HCT116 (cell line): ENCODE measurements at regions not wholly inside any gene's neighbourhood (a gene's known extent, or its start where the extent isn't known, plus 50 kb on each side); places are given as distances from the start of the nearest gene placed in this dataset.

ENCODE experiments used
- ATAC-seq: fragments of 200-7000 bp; cut with Tn5 transposase; 2 replicates; pipeline ENCODE4 v1.9.1; 2020; ENCODE audit warnings: mild to moderate bottlenecking, moderate library complexity
- BruUV-seq: library from RNA; stranded (reverse); fragments of 400-500 nt; replicated peaks from 2 replicates; lab custom pipeline; 2021; lab: Mats Ljungman, UMichigan
- CTCF ChIA-PET: fragments of 300-600 bp; sonication (Branson Sonifier 250); formaldehyde crosslinking; loops from one replicate; lab custom pipeline; 2021; ENCODE audit warnings: antibody characterized with exemption; lab: Charles Lee
- POLR2A ChIA-PET: fragments of 300-600, 350-600 bp; sonication (Branson Sonifier 250); formaldehyde crosslinking; loops from one replicate; lab custom pipeline; 2021; ENCODE audit warnings: antibody characterized with exemption; lab: Charles Lee
- RAD21 ChIA-PET, 2 experiments: fragments of 300-600 bp; sonication (Branson Sonifier 250); formaldehyde crosslinking; loops; one replicate each; lab custom pipeline; 2023; ENCODE audit warnings: low total read pairs in 2 of 2; ENCODE audit not compliant: uncharacterized antibody in 2 of 2, unreplicated experiment in 2 of 2, low non-redundant PET in 1 of 2; lab: Charles Lee
- DNase-seq: peaks from one replicate; pipeline ENCODE4 v3.0.0-alpha.2; 2010; ENCODE audit warnings: low read depth, low spot score
- H2AFZ ChIP-seq: fragments of 200-600 bp; shearing (Covaris generic), sonication (generic); 2 replicates; pipeline ENCODE4 v1.6.1; 2017; ENCODE audit warnings: low read depth, mixed run types, mixed read lengths, antibody characterized with exemption, low read length; ENCODE audit not compliant: poor library complexity, severe bottlenecking
- H3K27ac ChIP-seq: 2 replicates; pipeline ENCODE4 v1.5.1; 2012; ENCODE audit warnings: low read depth, low read length
- H3K27me3 ChIP-seq: fragments of 200-600 bp; sonication (generic); 2 replicates; pipeline ENCODE4 v1.6.1; 2016; ENCODE audit warnings: mixed run types, low read length, mixed read lengths; ENCODE audit not compliant: insufficient read depth
- H3K36me3 ChIP-seq, 2 experiments: fragments of 200-500 bp in 1 of 2; fragments of 200-600 bp in 1 of 2; sonication (Bioruptor generic) in 1 of 2; sonication (generic) in 1 of 2; 2 replicates each; pipeline versions ENCODE4 v1.5.1 to v1.6.1; 2014 to 2016; ENCODE audit warnings: low read length in 2 of 2, inconsistent platforms in 1 of 2, mixed read lengths in 1 of 2, mixed run types in 1 of 2; ENCODE audit not compliant: insufficient read depth in 2 of 2, control insufficient read depth in 1 of 2
- H3K4me1 ChIP-seq, 2 experiments: fragments of 200-600 bp in 1 of 2; sonication (generic) in 1 of 2; 2 replicates each; pipeline versions ENCODE4 v1.5.1 to v1.6.1; 2012 to 2017; ENCODE audit warnings: low read length in 2 of 2, inconsistent platforms in 1 of 2, mild to moderate bottlenecking in 1 of 2, mixed read lengths in 1 of 2, mixed run types in 1 of 2, moderate library complexity in 1 of 2; ENCODE audit not compliant: insufficient read depth in 2 of 2, control insufficient read depth in 1 of 2
- H3K4me2 ChIP-seq: fragments of 200-600 bp; sonication (generic); 2 replicates; pipeline ENCODE4 v1.6.1; 2017; ENCODE audit warnings: mixed run types, low read length, mixed read lengths
- H3K4me3 ChIP-seq, 2 experiments: fragments of 200-600 bp in 1 of 2; sonication (generic) in 1 of 2; replicated peaks in 1 of 2; 2 replicates each; pipeline ENCODE4 v1.5.1; 2011 to 2016; ENCODE audit warnings: low read length in 2 of 2, control low read depth in 1 of 2, low read depth in 1 of 2, mild to moderate bottlenecking in 1 of 2, mixed read lengths in 1 of 2, mixed run types in 1 of 2
- H3K79me2 ChIP-seq: fragments of 200-600 bp; sonication (generic); 2 replicates; pipeline ENCODE4 v1.6.1; 2017; ENCODE audit warnings: mild to moderate bottlenecking, mixed run types, low read length, moderate library complexity, mixed read lengths; ENCODE audit not compliant: insufficient read depth
- H3K9ac ChIP-seq: fragments of 200-600 bp; sonication (generic); 2 replicates; pipeline ENCODE4 v1.6.1; 2016; ENCODE audit warnings: low read length, mixed read lengths
- H3K9me2 ChIP-seq: fragments of 200-600 bp; sonication (generic), shearing (Covaris generic); 2 replicates; pipeline ENCODE4 v1.6.1; 2017; ENCODE audit warnings: mixed run types, mild to moderate bottlenecking, moderate library complexity; ENCODE audit not compliant: insufficient read depth
- H3K9me3 ChIP-seq, 2 experiments: fragments of 200-500 bp in 1 of 2; fragments of 200-600 bp in 1 of 2; sonication (Bioruptor generic) in 1 of 2; sonication (generic) in 1 of 2; 2 replicates each; pipeline ENCODE4 v1.6.1; 2014 to 2017; ENCODE audit warnings: low read length in 2 of 2, mixed read lengths in 2 of 2, inconsistent platforms in 1 of 2, low read depth in 1 of 2, mild to moderate bottlenecking in 1 of 2, mixed run types in 1 of 2, moderate library complexity in 1 of 2; ENCODE audit not compliant: control insufficient read depth in 1 of 2, insufficient read depth in 1 of 2
- H4K20me1 ChIP-seq: fragments of 200-600 bp; sonication (generic), shearing (Covaris generic); 2 replicates; pipeline ENCODE4 v1.6.1; 2017; ENCODE audit warnings: mixed run types, mild to moderate bottlenecking, moderate library complexity; ENCODE audit not compliant: insufficient read depth
- CBX3 ChIP-seq: IDR thresholded peaks from 2 replicates; pipeline ENCODE4 v1.6.1; 2012; ENCODE audit warnings: low read depth
- CEBPB ChIP-seq: IDR thresholded peaks from 2 replicates; pipeline ENCODE4 v1.6.1; 2012; ENCODE audit warnings: low read depth
- EGR1 ChIP-seq: IDR thresholded peaks from 2 replicates; pipeline ENCODE4 v1.6.1; 2012; ENCODE audit warnings: low read depth
- EZH2phosphoT487 ChIP-seq: fragments of 200-600 bp; IDR thresholded peaks from 2 replicates; pipeline ENCODE4 v1.6.1; 2018; ENCODE audit warnings: antibody characterized with exemption, borderline replicate concordance
- JUND ChIP-seq: IDR thresholded peaks from 2 replicates; pipeline ENCODE4 v1.6.1; 2012
- POLR2AphosphoS5 ChIP-seq: IDR thresholded peaks from 2 replicates; pipeline ENCODE4 v1.6.1; 2011; ENCODE audit warnings: mild to moderate bottlenecking, low read depth, low read length, moderate library complexity
- RAD21 ChIP-seq: IDR thresholded peaks from 2 replicates; pipeline ENCODE4 v1.6.1; 2012; ENCODE audit warnings: low read depth, mild to moderate bottlenecking
- SP1 ChIP-seq: IDR thresholded peaks from 2 replicates; pipeline ENCODE4 v1.6.1; 2012; ENCODE audit warnings: low read depth
- YY1 ChIP-seq: IDR thresholded peaks from 2 replicates; pipeline ENCODE4 v1.6.1; 2011; ENCODE audit warnings: low read length, low read depth, moderate library complexity, mild to moderate bottlenecking; ENCODE audit not compliant: insufficient replicate concordance; ENCODE audit errors: extremely low read depth
- ZFX ChIP-seq: fragments of 450-650 bp; IDR thresholded peaks from 2 replicates; pipeline ENCODE4 v1.6.1; 2017
- ZNF274 ChIP-seq: fragments of 200-500 bp; sonication (Bioruptor generic); IDR thresholded peaks from 2 replicates; pipeline ENCODE4 v1.6.1; 2014; ENCODE audit warnings: mild to moderate bottlenecking, low read depth, low read length, inconsistent platforms
- intact Hi-C: fragments of 100-400 bp; cut with micrococcal nuclease; formaldehyde crosslinking; loops from 2 replicates; pipeline ENCODE4 v1.10.0; 2022
- TF ChIP-seq, protein P1 (sequence below): IDR thresholded peaks from 2 replicates; pipeline ENCODE4 v1.6.1; 2012
- TF ChIP-seq, protein P2 (sequence below): IDR thresholded peaks from 2 replicates; pipeline ENCODE4 v1.6.1; 2011; ENCODE audit warnings: mild to moderate bottlenecking, low read length, moderate library complexity; ENCODE audit not compliant: insufficient replicate concordance; ENCODE audit errors: extremely low read depth
- TF ChIP-seq, protein P3 (sequence below): IDR thresholded peaks from 2 replicates; pipeline ENCODE4 v1.6.1; 2012
- TF ChIP-seq, protein P4 (sequence below): IDR thresholded peaks from 2 replicates; pipeline ENCODE4 v1.6.1; 2012; ENCODE audit warnings: low read depth

DNA sequence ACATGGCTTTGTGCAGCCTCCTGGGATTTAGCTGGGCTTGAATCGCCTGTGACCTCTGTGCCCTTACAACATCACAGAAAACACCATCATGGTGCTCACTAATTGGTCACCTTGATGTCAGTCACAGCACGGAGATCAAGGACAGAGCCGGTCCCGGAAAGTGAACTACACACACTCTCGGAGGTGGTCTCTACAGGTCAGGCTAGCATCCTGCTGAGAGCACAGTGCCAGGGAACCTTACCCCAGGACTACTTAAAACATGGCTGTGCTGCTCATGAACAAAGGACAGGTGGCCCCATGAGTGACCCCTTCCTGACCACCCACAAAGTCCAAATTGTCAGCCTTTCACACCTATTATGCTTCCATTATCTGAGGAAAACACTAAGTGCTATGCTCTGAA, 1782.1 kb upstream of the CELF4 start:
- H3K9me3 ChIP-seq, result peaks cover 0 to 4% of the 10 kb centered on the region in 2 experiments; a peak in 1 of 4 replicates
- H3K4me3 ChIP-seq, result no peak overlapping the region
- H3K9me2 ChIP-seq, result no peaks in the 10 kb centered on the region
- ChIA-PET POLR2A (no interaction called here), CTCF (no interaction called here), RAD21 (no interaction called here)
- no peak for ATAC-seq
- H3K4me1 ChIP-seq, result no peaks in the 10 kb centered on the region
- TF ChIP-seq JUND (no peak), SP1 (no peak), EGR1 (no peak), POLR2AphosphoS5 (no peak), CBX3 (no peak), ZNF274 (no peak), RAD21 (no peak), ZFX (no peak), CEBPB (no peak), EZH2phosphoT487 (no peak), YY1 (no peak)
- TF ChIP-seq, protein P1, sequence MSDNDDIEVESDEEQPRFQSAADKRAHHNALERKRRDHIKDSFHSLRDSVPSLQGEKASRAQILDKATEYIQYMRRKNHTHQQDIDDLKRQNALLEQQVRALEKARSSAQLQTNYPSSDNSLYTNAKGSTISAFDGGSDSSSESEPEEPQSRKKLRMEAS, result no peak
- TF ChIP-seq, protein P2, sequence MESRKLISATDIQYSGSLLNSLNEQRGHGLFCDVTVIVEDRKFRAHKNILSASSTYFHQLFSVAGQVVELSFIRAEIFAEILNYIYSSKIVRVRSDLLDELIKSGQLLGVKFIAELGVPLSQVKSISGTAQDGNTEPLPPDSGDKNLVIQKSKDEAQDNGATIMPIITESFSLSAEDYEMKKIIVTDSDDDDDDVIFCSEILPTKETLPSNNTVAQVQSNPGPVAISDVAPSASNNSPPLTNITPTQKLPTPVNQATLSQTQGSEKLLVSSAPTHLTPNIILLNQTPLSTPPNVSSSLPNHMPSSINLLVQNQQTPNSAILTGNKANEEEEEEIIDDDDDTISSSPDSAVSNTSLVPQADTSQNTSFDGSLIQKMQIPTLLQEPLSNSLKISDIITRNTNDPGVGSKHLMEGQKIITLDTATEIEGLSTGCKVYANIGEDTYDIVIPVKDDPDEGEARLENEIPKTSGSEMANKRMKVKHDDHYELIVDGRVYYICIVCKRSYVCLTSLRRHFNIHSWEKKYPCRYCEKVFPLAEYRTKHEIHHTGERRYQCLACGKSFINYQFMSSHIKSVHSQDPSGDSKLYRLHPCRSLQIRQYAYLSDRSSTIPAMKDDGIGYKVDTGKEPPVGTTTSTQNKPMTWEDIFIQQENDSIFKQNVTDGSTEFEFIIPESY, result no peak
- TF ChIP-seq, protein P3, sequence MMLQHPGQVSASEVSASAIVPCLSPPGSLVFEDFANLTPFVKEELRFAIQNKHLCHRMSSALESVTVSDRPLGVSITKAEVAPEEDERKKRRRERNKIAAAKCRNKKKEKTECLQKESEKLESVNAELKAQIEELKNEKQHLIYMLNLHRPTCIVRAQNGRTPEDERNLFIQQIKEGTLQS, result no peak
- TF ChIP-seq, protein P4, sequence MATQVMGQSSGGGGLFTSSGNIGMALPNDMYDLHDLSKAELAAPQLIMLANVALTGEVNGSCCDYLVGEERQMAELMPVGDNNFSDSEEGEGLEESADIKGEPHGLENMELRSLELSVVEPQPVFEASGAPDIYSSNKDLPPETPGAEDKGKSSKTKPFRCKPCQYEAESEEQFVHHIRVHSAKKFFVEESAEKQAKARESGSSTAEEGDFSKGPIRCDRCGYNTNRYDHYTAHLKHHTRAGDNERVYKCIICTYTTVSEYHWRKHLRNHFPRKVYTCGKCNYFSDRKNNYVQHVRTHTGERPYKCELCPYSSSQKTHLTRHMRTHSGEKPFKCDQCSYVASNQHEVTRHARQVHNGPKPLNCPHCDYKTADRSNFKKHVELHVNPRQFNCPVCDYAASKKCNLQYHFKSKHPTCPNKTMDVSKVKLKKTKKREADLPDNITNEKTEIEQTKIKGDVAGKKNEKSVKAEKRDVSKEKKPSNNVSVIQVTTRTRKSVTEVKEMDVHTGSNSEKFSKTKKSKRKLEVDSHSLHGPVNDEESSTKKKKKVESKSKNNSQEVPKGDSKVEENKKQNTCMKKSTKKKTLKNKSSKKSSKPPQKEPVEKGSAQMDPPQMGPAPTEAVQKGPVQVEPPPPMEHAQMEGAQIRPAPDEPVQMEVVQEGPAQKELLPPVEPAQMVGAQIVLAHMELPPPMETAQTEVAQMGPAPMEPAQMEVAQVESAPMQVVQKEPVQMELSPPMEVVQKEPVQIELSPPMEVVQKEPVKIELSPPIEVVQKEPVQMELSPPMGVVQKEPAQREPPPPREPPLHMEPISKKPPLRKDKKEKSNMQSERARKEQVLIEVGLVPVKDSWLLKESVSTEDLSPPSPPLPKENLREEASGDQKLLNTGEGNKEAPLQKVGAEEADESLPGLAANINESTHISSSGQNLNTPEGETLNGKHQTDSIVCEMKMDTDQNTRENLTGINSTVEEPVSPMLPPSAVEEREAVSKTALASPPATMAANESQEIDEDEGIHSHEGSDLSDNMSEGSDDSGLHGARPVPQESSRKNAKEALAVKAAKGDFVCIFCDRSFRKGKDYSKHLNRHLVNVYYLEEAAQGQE, result no peak
- DNase-seq, result no peak
- intact Hi-C loops, result no loop called here
- H3K27me3 ChIP-seq, result no peaks in the 10 kb centered on the region
- no peak overlapping the region for H3K27ac ChIP-seq
- H3K4me2 ChIP-seq, result no peak overlapping the region
- H2AFZ ChIP-seq, result no peak overlapping the region
- H3K9ac ChIP-seq, result no peak overlapping the region
- no peaks in the 10 kb centered on the region for H4K20me1 ChIP-seq
- no peaks in the 10 kb centered on the region for H3K36me3 ChIP-seq
- no peaks in the 10 kb centered on the region for H3K79me2 ChIP-seq
- no TSS peak for BruUV-seq
